Hepatocyte (in vitro differentiated cells): ENCODE measurements at regions not wholly inside any gene's neighbourhood (a gene's known extent, or its start where the extent isn't known, plus 50 kb on each side); places are given as distances from the start of the nearest gene placed in this dataset.

Source experiments
- DNase-seq: peaks from one replicate; pipeline ENCODE4 v3.0.0-alpha.2; 2016; ENCODE audit warnings: low spot score
- H2AFZ ChIP-seq: fragments of 200-600 bp; sonication (generic); 2 replicates; pipeline ENCODE4 v1.6.0; 2016; ENCODE audit warnings: antibody characterized with exemption, mild to moderate bottlenecking
- H3K27ac ChIP-seq: fragments of 200-600 bp; sonication (generic); 2 replicates; pipeline ENCODE4 v1.5.1; 2016; ENCODE audit warnings: mild to moderate bottlenecking
- H3K27me3 ChIP-seq: fragments of 200-600 bp; sonication (generic); 2 replicates; pipeline ENCODE4 v1.6.1; 2016
- H3K36me3 ChIP-seq: fragments of 200-600 bp; sonication (generic); replicated peaks from 2 replicates; pipeline ENCODE4 v1.5.1; 2016; ENCODE audit warnings: low read depth; ENCODE audit not compliant: insufficient read depth
- H3K4me1 ChIP-seq: fragments of 200-600 bp; sonication (generic); 2 replicates; pipeline ENCODE4 v1.5.1; 2016; ENCODE audit warnings: mild to moderate bottlenecking, moderate library complexity; ENCODE audit not compliant: insufficient read depth
- H3K4me2 ChIP-seq: fragments of 200-600 bp; sonication (generic); 2 replicates; pipeline ENCODE4 v1.6.0; 2016
- H3K4me3 ChIP-seq: fragments of 200-600 bp; sonication (generic); 2 replicates; pipeline ENCODE4 v1.5.1; 2016; ENCODE audit warnings: mild to moderate bottlenecking
- H3K79me2 ChIP-seq: fragments of 200-600 bp; sonication (generic); 2 replicates; pipeline ENCODE4 v1.6.0; 2017; ENCODE audit warnings: mild to moderate bottlenecking
- H3K9me2 ChIP-seq: fragments of 200-600 bp; sonication (generic); replicated peaks from 2 replicates; pipeline ENCODE4 v1.6.0; 2017; ENCODE audit warnings: mild to moderate bottlenecking; ENCODE audit not compliant: insufficient read depth
- H3K9me3 ChIP-seq: fragments of 200-600 bp; sonication (generic); 2 replicates; pipeline ENCODE4 v1.5.1; 2016; ENCODE audit warnings: low read depth, mild to moderate bottlenecking
- H4K20me1 ChIP-seq: fragments of 200-600 bp; sonication (generic); 2 replicates; pipeline ENCODE4 v1.6.0; 2016; ENCODE audit warnings: mild to moderate bottlenecking; ENCODE audit not compliant: insufficient read depth, poor library complexity, severe bottlenecking
- EZH2 ChIP-seq: fragments of 200-600 bp; sonication (generic); IDR thresholded peaks from 2 replicates; pipeline ENCODE4 v1.6.1; 2016; ENCODE audit warnings: antibody characterized with exemption, mild to moderate bottlenecking, borderline replicate concordance
- EZH2phosphoT487 ChIP-seq: fragments of 200-600 bp; sonication (generic); IDR thresholded peaks from one replicate; pipeline ENCODE4 v1.6.1; 2018; ENCODE audit warnings: antibody characterized with exemption, mild to moderate bottlenecking, low read depth, moderate library complexity; ENCODE audit not compliant: unreplicated experiment, severe bottlenecking
- WGBS: methylation state at CpG from one replicate; pipeline ENCODE4 v1.1.6; 2016; ENCODE audit warnings: low lambda C conversion rate; ENCODE audit errors: missing lambda C conversion rate; 5-methylcytosine and 5-hydroxymethylcytosine counted together
- TF ChIP-seq, protein P1 (sequence below): fragments of 200-600 bp; sonication (generic); IDR thresholded peaks from 2 replicates; pipeline ENCODE4 v1.5.1; 2016; ENCODE audit warnings: antibody characterized with exemption, mild to moderate bottlenecking; ENCODE audit not compliant: poor library complexity

DNA sequence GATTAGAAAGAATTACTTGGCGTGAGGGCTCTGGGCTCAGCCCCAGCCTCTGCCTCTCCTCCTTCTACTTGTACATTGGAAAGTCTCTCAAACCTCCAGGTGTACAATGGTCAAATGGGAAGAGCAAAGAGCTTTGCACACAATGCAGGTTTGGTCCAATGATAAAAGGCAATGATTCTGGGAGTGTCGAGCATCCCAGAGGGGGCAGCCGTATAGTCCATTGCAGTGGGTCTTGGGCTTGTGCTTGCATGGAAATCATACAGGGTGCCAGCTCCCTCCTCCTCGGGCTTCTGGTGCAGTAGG lies 98.0 kb upstream of the NCK2 start:
- H3K27me3 ChIP-seq = no peaks in the 10 kb centered on the region
- no peaks in the 10 kb centered on the region for H3K9me3 ChIP-seq
- peaks cover 4% of the 10 kb centered on the region for H3K4me1 ChIP-seq
- H3K4me2 ChIP-seq = no peak overlapping the region
- no peaks in the 10 kb centered on the region for H4K20me1 ChIP-seq
- H2AFZ ChIP-seq = no peak overlapping the region
- no peaks in the 10 kb centered on the region for H3K36me3 ChIP-seq
- 82% methylated on average over 4 of the region's 4 CpGs for WGBS
- H3K27ac ChIP-seq = no peak overlapping the region
- H3K79me2 ChIP-seq = no peaks in the 10 kb centered on the region
- H3K9me2 ChIP-seq = no peaks in the 10 kb centered on the region
- TF ChIP-seq, protein P1, sequence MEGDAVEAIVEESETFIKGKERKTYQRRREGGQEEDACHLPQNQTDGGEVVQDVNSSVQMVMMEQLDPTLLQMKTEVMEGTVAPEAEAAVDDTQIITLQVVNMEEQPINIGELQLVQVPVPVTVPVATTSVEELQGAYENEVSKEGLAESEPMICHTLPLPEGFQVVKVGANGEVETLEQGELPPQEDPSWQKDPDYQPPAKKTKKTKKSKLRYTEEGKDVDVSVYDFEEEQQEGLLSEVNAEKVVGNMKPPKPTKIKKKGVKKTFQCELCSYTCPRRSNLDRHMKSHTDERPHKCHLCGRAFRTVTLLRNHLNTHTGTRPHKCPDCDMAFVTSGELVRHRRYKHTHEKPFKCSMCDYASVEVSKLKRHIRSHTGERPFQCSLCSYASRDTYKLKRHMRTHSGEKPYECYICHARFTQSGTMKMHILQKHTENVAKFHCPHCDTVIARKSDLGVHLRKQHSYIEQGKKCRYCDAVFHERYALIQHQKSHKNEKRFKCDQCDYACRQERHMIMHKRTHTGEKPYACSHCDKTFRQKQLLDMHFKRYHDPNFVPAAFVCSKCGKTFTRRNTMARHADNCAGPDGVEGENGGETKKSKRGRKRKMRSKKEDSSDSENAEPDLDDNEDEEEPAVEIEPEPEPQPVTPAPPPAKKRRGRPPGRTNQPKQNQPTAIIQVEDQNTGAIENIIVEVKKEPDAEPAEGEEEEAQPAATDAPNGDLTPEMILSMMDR = no peak
- TF ChIP-seq EZH2phosphoT487 (no peak), EZH2 (no peak)
- no peak for DNase-seq
- no peak overlapping the region for H3K4me3 ChIP-seq

DNA sequence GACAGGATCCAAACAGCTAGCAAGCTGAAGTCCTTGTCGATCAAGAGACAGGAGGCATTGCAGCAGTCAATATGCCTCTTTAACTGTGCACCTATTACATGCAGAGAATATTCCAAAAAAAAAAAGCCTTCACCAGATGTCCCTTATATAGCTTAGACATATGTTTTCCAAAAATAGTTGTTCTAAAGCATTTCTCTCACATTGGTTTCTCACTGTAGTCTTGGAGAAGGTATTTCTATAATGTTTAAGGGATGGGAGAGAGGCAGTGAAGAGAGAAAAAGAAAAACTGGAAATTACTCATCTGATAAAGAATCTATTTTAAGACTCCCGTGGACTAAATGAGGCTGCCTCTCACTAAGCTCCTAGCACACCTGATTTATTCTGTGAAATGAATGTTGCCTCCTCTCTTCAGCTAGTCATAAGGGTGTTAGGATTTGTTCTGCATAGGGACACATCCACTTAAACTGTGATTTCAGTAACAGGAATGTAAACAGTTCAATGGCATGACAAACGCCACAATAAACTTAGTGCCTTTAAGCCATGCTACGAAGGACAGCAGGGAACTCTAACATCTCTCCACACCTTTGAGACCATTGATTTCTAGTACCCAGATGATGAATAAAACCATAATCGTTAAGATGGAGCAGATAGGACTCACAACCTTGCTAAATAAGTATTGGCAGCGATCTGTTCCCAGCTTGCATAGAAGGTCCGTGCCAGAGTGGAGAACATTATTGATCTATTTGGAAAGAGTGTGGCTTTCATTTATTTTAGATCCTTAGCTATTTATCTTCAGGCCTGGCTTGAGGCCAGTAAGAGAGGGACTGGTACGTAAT lies 98.6 kb upstream of the NCK2 start:
- no peak for DNase-seq
- H3K4me2 ChIP-seq = no peak overlapping the region
- H3K4me3 ChIP-seq = no peak overlapping the region
- H2AFZ ChIP-seq = no peak overlapping the region
- WGBS = 56% methylated on average over 8 of the region's 8 CpGs
- no peaks in the 10 kb centered on the region for H3K9me2 ChIP-seq
- peaks cover 4% of the 10 kb centered on the region for H3K4me1 ChIP-seq
- H3K27ac ChIP-seq = no peak overlapping the region
- no peaks in the 10 kb centered on the region for H3K9me3 ChIP-seq
- H4K20me1 ChIP-seq = no peaks in the 10 kb centered on the region
- H3K36me3 ChIP-seq = no peaks in the 10 kb centered on the region
- TF ChIP-seq, protein P1 = no peak
- TF ChIP-seq EZH2phosphoT487 (no peak), EZH2 (no peak)
- H3K27me3 ChIP-seq = no peaks in the 10 kb centered on the region
- H3K79me2 ChIP-seq = no peaks in the 10 kb centered on the region

DNA sequence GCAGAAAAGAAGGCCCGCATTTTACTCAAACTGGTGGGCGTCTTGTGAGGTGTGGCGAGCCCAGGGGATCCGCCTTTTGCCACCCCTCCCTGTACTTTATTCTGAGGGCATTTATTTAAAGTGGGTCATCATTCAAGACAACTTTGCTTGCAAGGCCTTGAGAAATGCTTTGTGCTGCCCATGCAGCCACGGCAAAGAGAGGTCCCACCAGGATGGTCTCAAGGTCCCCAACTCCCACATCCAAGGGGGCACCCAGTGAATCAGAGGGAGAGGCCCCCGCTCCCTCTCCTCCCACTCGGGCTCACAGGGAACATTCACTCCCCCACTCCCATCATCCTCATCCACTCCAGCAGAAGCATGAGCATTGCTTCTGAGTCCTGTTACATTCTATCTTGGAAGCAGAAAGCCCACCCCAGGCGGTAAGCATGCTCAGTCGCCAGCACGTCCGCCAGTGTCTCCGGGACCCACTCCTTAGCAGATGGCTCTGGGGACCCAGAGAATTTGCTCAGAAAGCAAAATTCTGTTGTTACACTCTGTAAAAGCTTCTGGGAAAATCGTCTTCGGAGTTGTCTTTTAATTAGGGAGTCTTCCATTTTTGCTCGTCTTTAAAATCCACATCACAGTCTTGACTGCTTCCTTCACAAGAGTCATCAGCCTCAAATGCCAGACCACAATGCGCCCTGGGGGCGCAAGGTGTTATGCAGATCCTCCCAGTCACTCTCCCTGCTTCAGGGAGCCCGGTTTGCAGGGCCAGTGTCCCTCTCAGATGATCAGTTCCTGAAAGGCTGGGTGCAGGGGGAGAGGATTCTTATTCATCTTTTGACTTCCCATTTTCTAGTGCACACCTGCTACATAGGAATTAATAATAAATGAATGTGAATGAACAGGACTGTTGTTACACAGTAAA lies 99.4 kb upstream of the NCK2 start:
- Histone ChIP-seq H3K36me3 (no peaks in the 10 kb centered on the region), H3K9me2 (no peaks in the 10 kb centered on the region), H3K27ac (peak overlapping the region; percentile 16), H2AFZ (no peak overlapping the region), H3K4me2 (no peak overlapping the region), H3K9me3 (no peaks in the 10 kb centered on the region), H3K79me2 (no peaks in the 10 kb centered on the region), H3K4me1 (peaks cover 4% of the 10 kb centered on the region), H3K4me3 (no peak overlapping the region), H4K20me1 (no peaks in the 10 kb centered on the region), H3K27me3 (no peaks in the 10 kb centered on the region)
- 79% methylated on average over 18 of the region's 18 CpGs for WGBS
- DNase-seq = no peak
- TF ChIP-seq EZH2 = no peak
- TF ChIP-seq EZH2phosphoT487 = no peak
- TF ChIP-seq, protein P1 = no peak
